ENCODE measurements at regions not wholly inside any gene's neighbourhood (a gene's known extent, or its start where the extent isn't known, plus 50 kb on each side); places are given as distances from the start of the nearest gene placed in this dataset.

DNA sequence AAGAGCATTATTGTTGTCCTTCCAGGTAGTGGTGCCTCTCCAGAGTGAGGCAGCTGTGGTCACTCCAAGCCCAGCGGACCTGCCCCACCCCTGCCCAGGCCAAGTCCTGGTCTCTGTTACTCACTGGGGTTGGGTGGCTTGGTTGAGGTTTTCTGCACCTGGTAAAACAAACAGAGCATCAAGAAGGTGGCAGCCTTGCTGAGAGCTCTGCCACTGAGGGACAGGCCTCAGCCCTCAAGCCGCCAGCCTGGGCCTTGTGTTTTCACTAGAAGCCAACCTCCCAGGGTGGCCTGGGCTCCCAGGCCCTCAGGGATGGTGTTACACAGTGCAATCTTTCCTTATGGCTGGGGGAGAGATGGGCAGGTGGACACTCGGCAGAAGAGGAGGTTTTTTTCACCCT is 182.7 kb downstream of the BCOR start:
- DNase-seq (ENCODE audit: low read depth in 1 of 2, low spot score in 1 of 2): no peak

DNA sequence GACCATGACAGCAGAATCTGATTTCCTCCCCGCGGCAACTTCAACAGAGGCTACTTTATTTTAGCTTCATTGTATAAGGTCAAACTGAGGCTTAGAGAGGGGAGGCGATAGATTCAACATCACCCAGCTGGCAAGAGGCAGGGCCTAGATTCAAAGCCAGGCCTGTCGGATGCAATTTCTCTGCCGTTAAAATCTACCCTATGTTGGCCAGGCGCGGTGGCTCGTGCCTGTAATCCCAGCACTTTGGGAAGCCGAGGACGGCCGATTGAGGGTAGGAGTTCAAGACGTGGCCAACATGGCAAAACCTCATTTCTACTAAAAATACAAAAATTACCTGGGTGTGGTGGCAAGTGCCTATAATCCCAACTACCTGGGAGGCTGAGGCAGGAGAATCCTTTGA is 182.2 kb downstream of the BCOR start:
- DNase-seq (ENCODE audit: low read depth in 1 of 2, low spot score in 1 of 2): no peak

DNA sequence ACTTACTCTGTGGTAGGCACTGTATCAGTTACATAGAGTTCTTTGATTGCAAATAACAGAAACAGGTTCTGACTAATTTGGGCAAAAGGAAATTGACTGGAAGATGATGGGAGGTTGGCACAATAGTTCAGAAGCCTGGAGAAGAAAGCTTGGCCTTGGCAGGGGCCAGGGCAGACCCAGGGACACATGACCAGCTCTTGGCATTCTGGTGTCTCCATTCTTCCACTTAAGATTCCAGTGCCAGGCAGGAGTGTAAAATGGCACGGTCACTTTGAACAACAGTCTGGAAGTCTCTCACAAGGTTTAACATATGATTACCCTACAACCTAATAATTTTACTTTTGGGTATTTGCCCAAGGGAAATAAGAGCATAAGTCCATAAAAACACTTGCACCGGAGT is 175.9 kb downstream of the BCOR start:
- DNase-seq (ENCODE audit: low read depth in 1 of 2, low spot score in 1 of 2): no peak

DNA sequence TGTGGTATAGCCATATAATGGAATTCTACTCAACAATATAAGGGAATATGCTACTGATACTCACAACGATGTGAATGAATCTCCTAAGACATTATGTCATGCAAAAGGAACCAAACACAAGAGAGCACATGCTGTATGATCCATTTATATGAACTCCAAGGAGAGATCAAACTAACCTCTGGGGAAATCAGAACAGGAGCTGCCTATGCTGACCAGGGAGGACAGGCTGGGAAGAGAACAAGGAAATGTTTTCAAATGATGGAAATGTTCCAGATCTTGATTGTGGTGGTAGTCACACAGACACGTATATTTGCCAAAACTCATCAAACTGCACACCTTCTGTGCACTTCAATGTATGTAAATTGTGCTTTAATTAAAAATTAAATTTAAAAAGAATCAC is 175.3 kb downstream of the BCOR start:
- no peak for DNase-seq (ENCODE audit: low read depth in 1 of 2, low spot score in 1 of 2)

DNA sequence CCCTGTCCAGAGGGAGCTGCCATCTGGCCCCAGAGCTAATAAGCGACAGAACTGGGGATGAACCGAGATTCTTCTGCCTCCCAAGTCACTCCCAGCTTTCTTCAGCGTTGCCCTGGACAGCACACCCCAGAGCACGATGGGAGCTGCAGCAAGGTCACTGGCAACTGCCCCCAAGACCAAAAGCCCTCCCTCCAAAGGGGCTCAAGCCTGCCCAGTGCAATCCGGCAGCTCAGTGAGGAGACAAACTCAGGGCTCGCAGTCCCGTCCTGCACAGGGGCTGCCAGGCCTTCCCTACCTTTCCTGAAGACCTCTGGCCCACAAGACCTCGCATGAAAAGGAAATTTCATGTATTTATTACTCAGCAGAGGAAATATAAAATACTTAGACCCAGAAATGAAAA is 174.8 kb downstream of the BCOR start:
- no peak for DNase-seq (ENCODE audit: low read depth in 1 of 2, low spot score in 1 of 2)

DNA sequence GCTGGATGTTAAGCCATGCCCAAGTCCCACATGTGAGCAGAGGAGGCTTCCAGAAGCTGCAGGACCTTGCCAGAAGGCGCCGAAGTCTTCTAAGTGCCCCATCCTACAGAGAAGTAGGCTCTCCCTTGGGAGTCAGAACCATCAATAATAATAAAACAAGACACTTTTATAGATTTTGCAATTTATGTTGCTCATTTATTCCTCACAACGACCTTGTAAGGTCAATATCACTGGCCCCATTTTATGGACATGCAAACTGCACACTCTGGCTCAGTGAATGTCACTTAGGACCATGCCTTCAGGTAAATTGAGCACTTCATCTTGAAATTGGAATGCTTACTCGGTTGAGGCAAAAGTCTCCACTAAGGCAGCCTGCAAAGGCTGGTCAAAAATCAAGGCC is 170.4 kb downstream of the BCOR start:
- DNase-seq (ENCODE audit: low read depth in 1 of 2, low spot score in 1 of 2): no peak

DNA sequence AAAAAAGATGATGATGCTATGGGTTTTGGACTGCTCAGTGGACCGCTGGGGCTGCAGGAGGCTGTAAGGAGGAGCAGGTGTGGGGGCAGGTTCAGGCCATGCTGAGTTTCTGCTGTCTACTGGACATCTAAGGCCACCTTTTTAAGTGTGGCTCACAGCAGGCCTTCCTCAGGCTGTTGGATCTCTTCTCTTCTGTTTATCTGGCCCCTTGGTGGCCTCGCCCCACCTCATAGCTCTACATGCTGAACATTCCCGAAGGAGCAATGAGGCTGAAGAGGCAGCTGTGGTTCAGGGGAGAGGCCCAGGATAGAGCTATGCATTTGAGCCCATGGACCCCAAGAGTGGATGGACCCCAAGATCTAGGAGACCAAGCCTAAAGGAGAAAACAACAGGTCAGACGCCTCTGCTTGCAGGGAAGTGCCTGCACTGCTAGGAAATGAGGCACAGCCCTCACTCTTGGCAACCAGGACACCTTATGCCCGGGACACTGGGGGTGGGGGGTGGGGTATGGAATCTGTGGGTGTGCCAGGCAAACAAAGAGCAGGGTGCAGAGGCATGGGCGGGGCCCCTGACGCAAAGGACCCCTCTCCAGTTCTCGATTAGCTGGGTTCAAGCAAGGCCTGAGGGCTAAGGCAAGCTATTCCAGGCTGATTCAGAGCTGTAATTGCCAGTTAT is 168.9 kb downstream of the BCOR start:
- no peak for DNase-seq (ENCODE audit: low read depth in 1 of 2, low spot score in 1 of 2)

DNA sequence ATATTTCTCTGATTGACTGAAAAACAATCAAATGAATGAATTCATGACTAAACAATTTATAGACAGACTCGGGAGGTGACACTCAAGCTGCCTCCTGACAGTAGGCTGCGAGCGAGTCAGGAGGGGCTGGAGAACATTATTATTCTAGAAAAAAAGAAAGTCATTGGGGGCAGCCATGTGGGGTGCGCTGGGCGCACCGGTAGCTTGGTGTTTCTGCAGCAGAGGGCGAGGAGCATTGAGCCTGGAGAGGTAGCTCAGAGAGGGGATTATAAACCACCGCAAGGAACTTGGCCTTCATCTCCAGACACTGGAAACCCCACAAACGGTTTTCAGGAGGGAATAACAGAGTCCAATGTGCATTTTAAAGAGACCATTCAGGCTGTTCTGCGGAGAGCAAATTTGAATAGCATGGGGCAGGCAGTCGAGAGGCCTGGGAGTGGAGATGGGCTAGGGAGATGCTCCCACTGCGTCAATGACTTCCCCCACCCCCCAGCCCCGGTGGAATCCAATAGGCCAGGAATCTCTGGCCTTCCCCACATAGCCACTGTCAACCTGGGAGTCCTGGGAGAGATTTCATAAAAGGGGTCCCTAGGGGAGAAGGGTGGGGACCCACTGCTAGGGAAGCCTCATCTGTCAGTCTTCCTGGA is 168.3 kb downstream of the BCOR start:
- DNase-seq (ENCODE audit: low read depth in 1 of 2, low spot score in 1 of 2): no peak

DNA sequence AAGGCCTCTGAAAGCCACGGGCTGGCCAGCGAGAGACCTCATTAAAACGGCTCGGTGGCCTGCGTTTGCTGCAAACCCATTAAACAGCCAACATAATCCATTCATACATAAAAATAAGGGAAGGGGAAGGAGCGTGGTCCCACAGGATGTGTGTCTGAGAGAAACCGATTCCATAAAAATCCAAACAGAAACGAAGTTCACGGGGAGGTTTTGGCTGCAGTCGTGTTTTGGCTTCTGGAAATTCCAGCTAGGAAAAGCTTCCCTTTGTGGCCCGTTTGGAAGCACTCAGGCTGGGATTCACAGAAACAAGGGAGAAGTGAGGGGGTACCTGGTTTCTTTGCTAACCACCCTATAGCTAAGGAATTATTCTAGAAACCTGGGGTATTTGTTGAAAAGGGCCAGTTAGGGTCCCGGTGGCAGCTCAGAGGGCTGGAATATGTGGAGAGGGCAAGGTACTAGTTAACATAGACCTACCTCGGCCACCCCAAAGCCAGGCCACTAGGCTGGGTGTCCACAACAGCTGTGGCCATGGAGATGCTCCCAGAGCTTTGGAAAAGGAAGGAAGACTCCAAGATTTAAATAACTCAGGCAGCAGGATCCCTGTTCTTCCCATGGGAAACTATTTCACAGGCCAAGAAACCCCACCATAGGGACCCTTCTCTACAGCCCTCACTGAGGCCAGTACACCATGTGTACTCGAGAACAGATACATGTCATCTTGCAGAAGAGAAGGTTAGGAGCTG is 166.8 kb downstream of the BCOR start:
- DNase-seq (ENCODE audit: low read depth in 1 of 2, low spot score in 1 of 2): no peak

DNA sequence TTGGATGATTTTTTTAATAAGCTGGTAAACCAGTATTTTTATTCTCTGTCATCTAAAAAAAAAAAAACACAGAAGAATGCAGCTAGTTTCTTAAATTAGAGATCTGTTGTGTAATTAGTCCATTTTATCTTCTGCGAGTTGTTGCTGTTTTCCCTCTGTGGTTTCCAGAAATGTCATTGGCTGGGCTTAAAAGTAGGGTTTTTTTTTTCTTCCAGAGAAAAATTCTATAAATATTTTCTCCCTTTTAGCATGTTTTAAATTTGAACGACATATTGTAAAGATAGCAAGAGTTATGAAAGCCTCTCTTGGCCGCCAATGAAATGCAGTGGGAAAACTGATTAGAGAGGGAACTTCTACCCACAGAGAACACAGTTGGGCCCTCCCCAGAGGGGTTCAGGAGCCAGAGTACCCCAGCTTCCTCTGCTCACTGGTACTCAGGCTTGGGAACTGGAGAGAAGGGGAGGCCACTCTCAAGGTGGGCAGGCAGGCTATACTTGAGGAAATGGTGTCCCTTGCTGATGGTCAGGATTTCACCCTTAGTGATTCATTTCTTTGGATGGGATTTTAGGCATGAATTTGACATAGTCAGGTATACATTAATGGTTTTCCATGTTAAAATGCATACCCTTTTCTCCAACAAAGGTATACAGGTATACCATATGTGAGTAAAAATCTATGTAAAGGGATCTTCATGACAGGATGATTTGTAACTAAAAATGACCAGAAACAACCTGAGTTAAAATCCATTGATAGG is 166.1 kb downstream of the BCOR start:
- DNase-seq (ENCODE audit: low read depth in 1 of 2, low spot score in 1 of 2): no peak

DNA sequence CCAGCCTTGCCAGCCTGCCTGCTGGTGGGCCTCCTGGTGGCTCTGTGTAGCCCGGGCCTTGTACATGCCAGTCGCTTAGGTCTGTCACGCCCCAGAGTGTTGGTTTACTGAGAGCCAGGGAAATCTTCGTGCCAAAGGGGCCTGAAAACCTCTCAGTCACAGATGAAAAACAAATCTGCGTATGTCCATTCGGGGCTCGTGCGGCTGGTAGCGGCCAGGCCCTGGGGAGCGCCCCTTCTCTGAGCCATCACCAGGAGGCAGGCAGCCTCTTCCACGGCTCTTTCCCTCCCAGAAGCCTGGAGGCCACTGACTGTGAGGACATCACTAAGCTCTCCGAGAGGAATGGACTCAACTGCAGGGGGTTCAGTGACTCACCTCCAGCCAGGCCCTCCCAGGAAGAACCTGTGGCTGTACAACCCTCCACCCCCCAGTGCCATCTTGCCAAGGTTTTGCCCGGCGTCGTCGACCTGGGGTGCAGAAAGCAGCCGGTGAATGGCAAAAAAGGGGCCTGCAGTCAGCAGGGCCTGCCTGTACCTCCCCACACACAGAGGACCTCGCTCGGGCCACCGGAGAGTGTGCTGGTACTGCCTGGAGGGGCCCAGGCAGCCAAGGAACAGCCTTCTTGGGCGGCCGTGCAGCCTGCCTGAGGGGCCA is 162.2 kb downstream of the BCOR start:
- DNase-seq (ENCODE audit: low read depth in 1 of 2, low spot score in 1 of 2): no peak

DNA sequence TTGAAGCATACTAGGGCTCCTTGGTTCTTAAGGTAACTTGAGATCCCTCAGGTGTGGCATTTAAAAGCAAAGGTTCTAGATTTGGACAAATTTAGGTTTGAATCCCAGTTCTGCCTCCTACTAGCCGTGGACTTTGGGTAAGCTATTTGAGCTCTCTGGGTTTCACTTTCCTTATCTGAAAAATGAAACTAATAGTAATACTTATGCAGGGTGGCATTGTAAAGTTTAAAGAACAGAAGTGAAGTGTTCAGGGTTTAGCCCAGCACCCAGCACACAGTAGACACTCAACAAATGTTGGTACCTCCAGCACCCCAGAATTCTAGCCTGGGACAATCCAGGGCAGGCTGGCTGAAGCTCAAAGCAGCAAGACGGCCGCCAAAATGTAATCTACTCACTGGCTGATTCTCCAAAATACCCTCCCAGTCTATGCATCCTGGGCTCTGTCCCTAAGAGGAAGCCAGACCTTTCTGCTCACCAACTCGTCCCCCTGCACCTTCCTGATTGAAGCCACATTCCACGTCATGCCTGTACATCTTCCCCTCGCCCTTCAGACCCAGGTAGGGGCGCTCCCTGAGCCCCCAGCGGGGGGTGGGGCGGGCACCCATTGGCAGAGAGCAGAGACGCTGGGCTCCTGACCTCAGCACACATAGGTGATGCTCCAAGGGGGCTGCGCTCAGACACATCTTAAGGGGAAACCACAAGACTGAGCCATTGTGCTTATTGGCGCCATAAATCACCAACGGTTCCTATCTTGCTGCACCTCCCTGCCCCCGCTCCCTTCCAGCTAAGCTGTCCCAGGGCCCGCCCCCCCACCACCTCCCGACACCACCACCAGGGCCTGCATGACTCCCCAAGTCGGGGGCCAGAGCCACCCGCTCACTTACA is 160.6 kb downstream of the BCOR start:
- DNase-seq (ENCODE audit: low read depth in 1 of 2, low spot score in 1 of 2): no peak

DNA sequence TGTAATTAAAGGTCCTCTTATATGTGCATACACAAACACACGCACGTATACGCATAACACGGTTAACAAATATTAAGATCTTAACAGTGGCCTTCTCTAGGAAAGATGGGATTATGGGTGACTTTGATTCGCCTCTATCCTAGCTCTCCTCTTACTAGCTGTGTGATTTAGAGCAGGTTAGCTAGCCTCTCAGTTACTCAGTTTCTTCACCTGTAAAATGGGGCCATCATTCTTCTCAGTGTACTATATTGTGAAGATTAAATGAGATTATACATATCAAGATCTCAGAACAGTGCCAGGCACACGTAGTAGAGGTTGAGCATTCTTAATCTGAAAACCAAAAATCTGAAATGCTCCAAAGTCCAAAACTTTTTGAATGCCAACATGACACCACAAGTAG is 159.3 kb downstream of the BCOR start:
- DNase-seq (ENCODE audit: low read depth in 1 of 2, low spot score in 1 of 2): no peak

DNA sequence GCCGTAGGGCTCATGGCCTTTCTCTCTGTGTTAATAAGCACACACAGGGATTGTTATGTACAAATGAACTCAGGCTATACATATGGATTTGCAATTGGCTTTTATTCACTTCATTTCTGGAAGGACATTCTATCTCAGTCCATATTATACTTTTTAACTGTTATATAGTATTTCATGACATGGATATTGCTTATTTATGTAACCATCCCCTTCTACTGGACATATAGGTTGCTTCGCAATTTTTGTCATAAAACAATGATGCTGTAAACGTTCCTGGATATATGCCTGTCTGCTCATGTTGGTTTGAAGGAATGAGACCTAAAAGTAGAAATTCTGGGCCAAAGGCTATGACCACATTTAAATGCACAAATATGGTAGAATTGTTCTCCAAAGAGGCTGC is 158.1 kb downstream of the BCOR start:
- no peak for DNase-seq (ENCODE audit: low read depth in 1 of 2, low spot score in 1 of 2)

DNA sequence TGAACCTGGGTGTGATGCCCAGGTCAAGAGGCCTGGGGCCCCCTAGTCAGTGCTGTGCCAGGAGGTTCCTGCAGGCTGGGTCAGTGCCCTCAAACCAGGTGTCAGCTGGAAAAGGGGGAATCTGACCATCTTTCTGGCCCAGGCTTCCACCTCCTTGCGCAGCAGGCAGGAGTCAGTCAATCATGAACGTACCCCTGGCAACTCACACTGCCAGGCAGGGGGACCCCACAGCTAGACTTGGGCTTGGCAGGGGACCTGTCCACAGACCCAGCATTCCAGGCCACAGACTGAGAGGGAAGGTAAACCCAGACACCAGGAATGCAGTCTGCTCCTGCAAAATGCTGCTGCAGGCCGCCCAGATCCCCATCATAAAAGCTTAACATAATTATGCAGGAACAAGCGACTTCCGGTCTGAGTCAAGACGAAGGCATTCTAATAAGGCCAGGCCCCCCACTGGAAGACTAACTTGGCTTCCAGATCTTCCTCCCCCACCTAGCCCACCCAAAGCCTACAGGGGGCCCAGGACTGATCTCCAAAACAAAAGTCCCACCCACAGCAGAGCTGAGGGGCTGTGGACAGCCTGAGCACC is 156.3 kb downstream of the BCOR start:
- no peak for DNase-seq (ENCODE audit: low read depth in 1 of 2, low spot score in 1 of 2)

DNA sequence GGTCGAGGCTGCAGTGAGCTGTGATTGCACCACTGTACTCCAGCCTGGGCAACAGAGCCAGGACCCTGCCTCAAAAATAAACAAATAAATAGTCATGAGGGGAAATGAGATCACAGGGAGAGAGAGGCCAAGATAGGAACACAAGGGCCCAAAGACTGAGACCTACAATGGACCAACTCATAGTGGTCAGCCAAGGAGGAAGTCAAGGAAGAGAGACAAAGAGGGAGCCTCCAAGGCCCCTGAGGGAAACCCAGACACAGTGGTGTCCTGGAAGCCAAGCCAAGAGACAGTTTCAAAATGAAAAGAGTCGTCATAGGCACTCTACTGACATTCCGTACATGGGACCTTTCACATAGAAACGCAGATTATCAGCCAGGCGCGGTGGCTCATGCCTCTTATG is 153.3 kb downstream of the BCOR start:
- DNase-seq (ENCODE audit: low read depth in 1 of 2, low spot score in 1 of 2): no peak

DNA sequence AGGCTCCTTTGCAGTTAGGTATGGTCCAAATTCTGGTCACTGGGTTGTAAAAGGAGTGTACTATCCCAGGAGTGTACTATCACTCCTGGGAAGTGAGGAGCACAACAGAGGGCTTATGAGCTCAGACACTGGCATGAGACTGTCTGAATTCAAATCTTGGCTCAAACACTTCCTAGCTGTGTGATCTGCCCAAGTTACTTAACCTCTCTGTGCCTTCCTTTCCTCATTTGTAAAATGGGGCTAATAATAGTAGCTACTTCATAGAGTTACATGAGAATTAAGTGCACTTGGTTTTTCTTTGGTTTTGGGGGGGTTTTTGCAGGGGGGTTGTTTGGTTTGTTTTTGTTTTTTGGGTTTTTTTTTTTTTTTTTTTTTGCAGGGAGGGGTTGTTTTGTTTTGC is 152.0 kb downstream of the BCOR start:
- no peak for DNase-seq (ENCODE audit: low read depth in 1 of 2, low spot score in 1 of 2)

DNA sequence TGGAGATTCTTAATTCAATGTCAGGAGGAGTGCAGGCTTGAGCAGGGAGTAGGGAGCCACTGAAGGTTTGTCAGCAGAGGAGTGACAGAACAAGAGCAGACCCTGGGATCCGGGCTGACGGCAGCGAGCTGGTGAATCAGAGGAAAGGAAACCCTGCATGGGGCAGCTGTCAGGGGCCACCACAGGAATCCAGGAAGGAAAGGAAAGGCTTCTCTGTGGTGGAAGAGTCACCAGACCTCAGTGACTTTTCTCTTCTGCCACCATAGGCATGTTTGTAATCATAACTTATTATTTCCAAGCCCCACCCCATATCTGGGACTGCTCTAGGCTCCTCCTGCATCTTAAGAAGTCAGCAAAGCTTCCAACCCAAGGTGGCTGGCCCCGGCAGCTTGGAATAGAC is 150.9 kb downstream of the BCOR start:
- no peak for DNase-seq (ENCODE audit: low read depth in 1 of 2, low spot score in 1 of 2)

DNA sequence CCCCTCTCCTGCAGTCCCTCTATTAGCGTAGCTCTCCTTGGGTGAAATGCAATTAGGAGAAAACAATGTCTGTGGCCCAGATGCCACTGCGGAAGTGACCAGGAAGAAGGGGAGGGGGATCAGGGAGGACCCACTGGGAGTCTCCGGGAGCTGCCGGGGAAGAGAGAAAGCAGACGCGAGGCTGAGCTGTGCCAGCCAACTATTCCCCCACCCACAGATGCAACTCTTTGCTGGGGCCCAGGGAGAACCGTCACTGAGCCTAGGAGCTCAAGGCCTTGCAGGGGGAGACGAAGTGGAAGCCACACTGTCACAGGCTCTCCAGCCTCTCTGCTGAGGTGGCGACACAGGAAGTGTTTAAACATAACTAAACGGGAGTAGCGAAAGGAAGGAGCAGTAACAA is 149.2 kb downstream of the BCOR start:
- no peak for DNase-seq (ENCODE audit: low read depth in 1 of 2, low spot score in 1 of 2)
